ENCODE measurements at regions not wholly inside any gene's neighbourhood (a gene's known extent, or its start where the extent isn't known, plus 50 kb on each side); places are given as distances from the start of the nearest gene placed in this dataset.

DNA sequence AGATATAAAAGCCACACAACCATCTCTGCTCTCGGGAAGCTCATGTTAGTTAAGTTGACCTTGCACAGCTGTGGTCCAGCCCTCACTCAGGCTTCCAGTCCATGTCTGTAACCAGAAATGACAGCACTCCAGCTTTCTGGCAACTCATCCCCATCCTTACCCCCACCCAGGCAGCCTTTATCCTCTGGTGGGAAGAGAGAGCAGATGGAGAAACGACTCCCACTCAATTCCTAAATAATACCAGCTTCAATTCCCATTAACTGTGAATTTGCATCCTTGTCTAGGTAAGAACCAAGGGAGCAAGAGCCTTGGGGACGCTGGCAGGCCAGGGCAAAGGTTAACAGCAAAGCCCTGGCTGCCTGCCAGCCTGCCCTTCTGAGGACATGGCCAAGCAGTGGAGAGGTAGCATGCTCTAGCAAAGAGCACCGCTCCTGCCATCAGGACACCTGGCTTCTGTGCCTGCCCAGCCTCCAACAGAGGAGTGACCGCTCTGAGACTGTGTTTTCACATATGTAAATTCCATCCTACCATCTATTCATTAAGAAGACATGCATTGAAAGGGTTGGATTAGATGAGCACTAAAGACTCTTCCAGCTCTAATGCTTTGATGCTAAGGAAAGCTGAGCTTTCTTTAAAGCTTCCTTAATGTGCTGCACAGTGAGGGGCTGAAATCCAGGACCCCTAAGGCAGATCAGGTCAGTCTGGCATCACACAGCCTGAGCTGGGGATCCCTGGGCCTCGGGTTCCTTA is 236.1 kb downstream of the GRIN2B start:
- Histone ChIP-seq H4K20me1 (ENCODE audit: insufficient read depth, low read length) (no peaks in the 10 kb centered on the region), H3K27me3 (replicated peaks; ENCODE audit: insufficient read depth, low read length) (no peaks in the 10 kb centered on the region), H2AFZ (ENCODE audit: low read length) (no peak overlapping the region), H3K9ac (ENCODE audit: low read length) (no peak overlapping the region), H3K79me2 (ENCODE audit: low read length) (no peaks in the 10 kb centered on the region), H3K4me3 (ENCODE audit: low read length) (no peak overlapping the region), H3K4me2 (ENCODE audit: low read depth, low read length) (no peak overlapping the region), H3K9me3 (replicated peaks; ENCODE audit: insufficient read depth, low read length) (no peaks in the 10 kb centered on the region), H3F3A (ENCODE audit: insufficient read depth, low read length) (no peaks in the 10 kb centered on the region), H3K36me3 (replicated peaks; ENCODE audit: insufficient read depth, low read length) (no peaks in the 10 kb centered on the region), H3K4me1 (ENCODE audit: low read length) (no peaks in the 10 kb centered on the region), H3K9me2 (replicated peaks; ENCODE audit: insufficient read depth, low read length) (no peaks in the 10 kb centered on the region), H3K27ac (ENCODE audit: low read length) (no peak overlapping the region)
- no peak for DNase-seq
- no peak for TF ChIP-seq EZH2phosphoT487 (IDR thresholded peaks at IDR 0.05; ENCODE audit: low read length)
- TF ChIP-seq CTCF (IDR thresholded peaks at IDR 0.05; ENCODE audit: low read length): no peak
- no peak for TF ChIP-seq EZH2 (optimal IDR thresholded peaks at IDR 0.05; ENCODE audit: low read depth, low read length)

DNA sequence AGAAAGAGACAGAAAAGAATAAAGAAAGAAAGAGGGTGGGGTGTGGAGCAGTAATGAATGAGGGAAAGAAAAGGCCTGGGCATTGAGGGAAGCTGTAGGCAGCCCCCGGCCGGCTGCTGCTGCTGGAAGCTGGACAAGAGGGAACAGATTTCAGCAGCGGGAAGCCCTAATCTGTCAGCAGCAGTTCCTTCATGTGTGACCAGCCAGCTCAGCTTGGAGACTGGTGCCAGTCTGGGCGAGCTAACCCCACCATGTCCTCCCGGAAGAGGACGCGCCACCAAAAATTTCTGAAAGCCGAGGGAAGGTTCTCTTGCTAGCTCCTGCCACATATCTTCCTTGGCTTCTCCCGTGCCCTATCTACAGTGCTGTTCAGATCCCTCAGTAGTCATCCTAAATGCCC is 236.8 kb downstream of the GRIN2B start:
- no peak overlapping the region for H2AFZ ChIP-seq (ENCODE audit: low read length)
- no peaks in the 10 kb centered on the region for H3K9me2 ChIP-seq (replicated peaks; ENCODE audit: insufficient read depth, low read length)
- no peaks in the 10 kb centered on the region for H3K4me1 ChIP-seq (ENCODE audit: low read length)
- no peak overlapping the region for H3K4me3 ChIP-seq (ENCODE audit: low read length)
- H3K9ac ChIP-seq (ENCODE audit: low read length): no peak overlapping the region
- H3K4me2 ChIP-seq (ENCODE audit: low read depth, low read length): no peak overlapping the region
- TF ChIP-seq EZH2phosphoT487 (IDR thresholded peaks at IDR 0.05; ENCODE audit: low read length) (no peak), CTCF (IDR thresholded peaks at IDR 0.05; ENCODE audit: low read length) (no peak), EZH2 (optimal IDR thresholded peaks at IDR 0.05; ENCODE audit: low read depth, low read length) (no peak)
- no peak overlapping the region for H3K27ac ChIP-seq (ENCODE audit: low read length)
- H3K79me2 ChIP-seq (ENCODE audit: low read length): no peaks in the 10 kb centered on the region
- no peaks in the 10 kb centered on the region for H3K27me3 ChIP-seq (replicated peaks; ENCODE audit: insufficient read depth, low read length)
- no peaks in the 10 kb centered on the region for H3F3A ChIP-seq (ENCODE audit: insufficient read depth, low read length)
- H3K36me3 ChIP-seq (replicated peaks; ENCODE audit: insufficient read depth, low read length): no peaks in the 10 kb centered on the region
- H3K9me3 ChIP-seq (replicated peaks; ENCODE audit: insufficient read depth, low read length): no peaks in the 10 kb centered on the region
- no peak for DNase-seq
- no peaks in the 10 kb centered on the region for H4K20me1 ChIP-seq (ENCODE audit: insufficient read depth, low read length)

DNA sequence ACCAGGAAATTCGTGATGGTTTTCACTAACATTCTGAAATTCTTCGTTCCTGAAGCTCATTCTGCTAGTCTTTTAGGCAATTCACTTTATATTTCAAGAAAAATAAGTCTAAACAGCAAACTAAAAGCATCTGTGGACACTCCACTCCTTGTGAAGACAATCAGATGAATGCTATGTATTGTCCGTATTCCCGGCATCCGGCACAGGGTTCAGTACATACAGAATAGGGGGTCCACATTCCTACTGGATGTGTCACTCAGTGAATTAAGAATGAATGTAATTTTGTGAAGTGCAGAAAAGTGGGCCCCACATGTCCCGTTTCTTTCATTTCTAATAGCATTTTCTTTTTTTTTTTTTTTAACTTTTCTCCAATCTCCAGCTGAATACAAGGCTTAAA is 241.3 kb downstream of the GRIN2B start:
- Histone ChIP-seq H3K27ac (ENCODE audit: low read length) (no peak overlapping the region), H3F3A (ENCODE audit: insufficient read depth, low read length) (no peaks in the 10 kb centered on the region), H3K27me3 (replicated peaks; ENCODE audit: insufficient read depth, low read length) (no peaks in the 10 kb centered on the region), H3K4me3 (ENCODE audit: low read length) (no peak overlapping the region), H3K79me2 (ENCODE audit: low read length) (no peaks in the 10 kb centered on the region), H3K9me2 (replicated peaks; ENCODE audit: insufficient read depth, low read length) (no peaks in the 10 kb centered on the region), H3K36me3 (replicated peaks; ENCODE audit: insufficient read depth, low read length) (no peaks in the 10 kb centered on the region), H2AFZ (ENCODE audit: low read length) (no peak overlapping the region), H3K4me1 (ENCODE audit: low read length) (no peaks in the 10 kb centered on the region), H3K9ac (ENCODE audit: low read length) (no peak overlapping the region), H4K20me1 (ENCODE audit: insufficient read depth, low read length) (no peaks in the 10 kb centered on the region), H3K9me3 (replicated peaks; ENCODE audit: insufficient read depth, low read length) (no peaks in the 10 kb centered on the region), H3K4me2 (ENCODE audit: low read depth, low read length) (no peak overlapping the region)
- no peak for DNase-seq
- TF ChIP-seq CTCF (IDR thresholded peaks at IDR 0.05; ENCODE audit: low read length): no peak
- TF ChIP-seq EZH2phosphoT487 (IDR thresholded peaks at IDR 0.05; ENCODE audit: low read length): no peak
- TF ChIP-seq EZH2 (optimal IDR thresholded peaks at IDR 0.05; ENCODE audit: low read depth, low read length): no peak

All from MM.1S (cell line).